ENCODE measurements at regions not wholly inside any gene's neighbourhood (a gene's known extent, or its start where the extent isn't known, plus 50 kb on each side); places are given as distances from the start of the nearest gene placed in this dataset.

GRCh38 chr10:78401624-78402367 is 368.1 kb downstream of the RPS24 start:
- no peak for FAIRE-seq

- no peak for FAIRE-seq
Observed at GRCh38 chr10:78402591-78402990, 368.9 kb downstream of the RPS24 start.

GRCh38 chr10:78403781-78404180 is 370.1 kb downstream of the RPS24 start:
- FAIRE-seq: no peak

- no peak for FAIRE-seq
Observed at GRCh38 chr10:78404296-78404695, 370.6 kb downstream of the RPS24 start.

- FAIRE-seq: no peak
Observed at GRCh38 chr10:78405231-78405630, 371.6 kb downstream of the RPS24 start.

- no peak for FAIRE-seq
Observed at GRCh38 chr10:78405736-78406135, 372.1 kb downstream of the RPS24 start.

GRCh38 chr10:78406648-78407008 is 373.0 kb downstream of the RPS24 start:
- FAIRE-seq: no peak

- peak; percentile 41 for FAIRE-seq
Observed at GRCh38 chr10:78407009-78407711, 373.5 kb downstream of the RPS24 start.

GRCh38 chr10:78407966-78408365 is 374.3 kb downstream of the RPS24 start:
- FAIRE-seq: no peak

GRCh38 chr10:78408671-78409472 is 375.2 kb downstream of the RPS24 start:
- FAIRE-seq: no peak

GRCh38 chr10:78410046-78410965 is 376.6 kb downstream of the RPS24 start:
- no peak for FAIRE-seq

- FAIRE-seq: no peak
Observed at GRCh38 chr10:78411716-78412115, 378.1 kb downstream of the RPS24 start.

- FAIRE-seq: no peak
Observed at GRCh38 chr10:78412605-78413004, 378.9 kb downstream of the RPS24 start.

GRCh38 chr10:78413076-78414055 is 379.7 kb downstream of the RPS24 start:
- FAIRE-seq: no peak

GRCh38 chr10:78414380-78414779 is 380.7 kb downstream of the RPS24 start:
- no peak for FAIRE-seq

- FAIRE-seq: no peak
Observed at GRCh38 chr10:78415111-78415510, 381.4 kb downstream of the RPS24 start.

GRCh38 chr10:78416031-78417011 is 382.7 kb downstream of the RPS24 start:
- no peak for FAIRE-seq

- FAIRE-seq: no peak
Observed at GRCh38 chr10:78417425-78418370, 384.0 kb downstream of the RPS24 start.

All from endometrium (tissue), 2 donors.